OCI-LY7 (cell line): ENCODE measurements at regions not wholly inside any gene's neighbourhood (a gene's known extent, or its start where the extent isn't known, plus 50 kb on each side); places are given as distances from the start of the nearest gene placed in this dataset. TPM values are rescaled to one million over a fixed set of nuclear protein-coding genes. Genes with fewer than 3 reads are reported as not detected.

Source experiments
- BruUV-seq: library from RNA; stranded (reverse); fragments of 400-500 nt; replicated peaks from 2 replicates; lab custom pipeline; 2021; lab: Mats Ljungman, UMichigan
- CTCF ChIA-PET: fragments of 300-600 bp; sonication (Branson Sonifier 250); formaldehyde crosslinking; loops from one replicate; lab custom pipeline; 2022; ENCODE audit warnings: antibody characterized with exemption; ENCODE audit not compliant: unreplicated experiment; lab: Charles Lee
- POLR2A ChIA-PET: fragments of 300-600 bp; sonication (Branson Sonifier 250); formaldehyde crosslinking; loops from one replicate; lab custom pipeline; 2022; ENCODE audit warnings: antibody characterized with exemption; lab: Charles Lee
- DNase-seq: peaks from one replicate; pipeline ENCODE4 v3.0.0-alpha.2; 2015; ENCODE audit warnings: low spot score
- H2AFZ ChIP-seq: fragments of 200-600 bp; sonication (generic), shearing (Covaris generic); 2 replicates; pipeline ENCODE4 v1.6.1; 2014; ENCODE audit warnings: mild to moderate bottlenecking, antibody characterized with exemption, low read length, moderate library complexity
- H3K27ac ChIP-seq: fragments of 200-600 bp; sonication (generic); 2 replicates; pipeline ENCODE4 v1.5.1; 2014; ENCODE audit warnings: mixed run types, low read depth, mild to moderate bottlenecking, moderate library complexity, low read length, inconsistent platforms; ENCODE audit not compliant: poor library complexity, severe bottlenecking
- H3K36me3 ChIP-seq: fragments of 200-600 bp; sonication (generic); 2 replicates; pipeline ENCODE4 v1.6.1; 2014; ENCODE audit warnings: mild to moderate bottlenecking, antibody characterized with exemption, low read length, moderate library complexity, mixed read lengths; ENCODE audit not compliant: insufficient read depth
- H3K4me1 ChIP-seq: fragments of 200-600 bp; sonication (generic); 2 replicates; pipeline ENCODE4 v1.5.1; 2014; ENCODE audit warnings: mild to moderate bottlenecking, low read length; ENCODE audit not compliant: insufficient read depth, poor library complexity, severe bottlenecking
- H3K4me2 ChIP-seq: fragments of 200-600 bp; sonication (generic); 2 replicates; pipeline ENCODE4 v1.6.1; 2014; ENCODE audit warnings: mild to moderate bottlenecking, low read length
- H3K4me3 ChIP-seq: fragments of 200-600 bp; sonication (generic); 2 replicates; pipeline ENCODE4 v1.5.1; 2014; ENCODE audit warnings: mild to moderate bottlenecking, low read depth, low read length; ENCODE audit not compliant: poor library complexity, severe bottlenecking
- H3K79me2 ChIP-seq: fragments of 200-600 bp; sonication (generic); 2 replicates; pipeline ENCODE4 v1.6.1; 2016; ENCODE audit warnings: low read depth, mild to moderate bottlenecking, low read length, moderate library complexity, mixed read lengths; ENCODE audit not compliant: insufficient read depth
- H3K9me2 ChIP-seq: fragments of 200-600 bp; sonication (generic); 2 replicates; pipeline ENCODE4 v1.6.1; 2016; ENCODE audit warnings: mild to moderate bottlenecking, low read length, mixed read lengths; ENCODE audit not compliant: insufficient read depth
- H3K9me3 ChIP-seq: fragments of 200-600 bp; sonication (generic); 2 replicates; pipeline ENCODE4 v1.6.1; 2014; ENCODE audit warnings: mild to moderate bottlenecking, mixed run types, low read length, mixed read lengths
- H4K20me1 ChIP-seq: fragments of 200-600 bp; sonication (generic); 2 replicates; pipeline ENCODE4 v1.6.1; 2014; ENCODE audit warnings: mild to moderate bottlenecking, antibody characterized with exemption, low read length, moderate library complexity, mixed read lengths; ENCODE audit not compliant: insufficient read depth
- CTCF ChIP-seq: fragments of 200-600 bp; sonication (generic); conservative IDR thresholded peaks from 2 replicates; pipeline ENCODE4 v1.5.1; 2014; ENCODE audit warnings: mild to moderate bottlenecking, antibody characterized with exemption, low read length, moderate library complexity, mixed read lengths
- EZH2phosphoT487 ChIP-seq: fragments of 200-600 bp; sonication (generic); IDR thresholded peaks from 2 replicates; pipeline ENCODE4 v1.6.1; 2018; ENCODE audit warnings: low read depth, borderline replicate concordance, mild to moderate bottlenecking, mixed run types, antibody characterized with exemption, low read length, moderate library complexity, mixed read lengths
- intact Hi-C: fragments of 100-400 bp; cut with micrococcal nuclease; formaldehyde crosslinking; loops from one replicate; pipeline ENCODE4 v1.10.0; 2022; ENCODE audit not compliant: unreplicated experiment
- small RNA-seq: library from RNA; depleted of rRNA; stranded (forward); fragments of <200 nt; gene quantifications from one replicate; pipeline ENCODE3, GENCODE V24; 2014

GRCh38 chr5:121797681-121798518 lies 53.8 kb upstream of the FTMT start:
- TF ChIP-seq EZH2phosphoT487 (no peak), CTCF (no peak)
- Histone ChIP-seq H3K4me2 (no peak overlapping the region), H4K20me1 (no peaks in the 10 kb centered on the region), H3K4me3 (no peak overlapping the region), H2AFZ (no peak overlapping the region), H3K36me3 (no peaks in the 10 kb centered on the region), H3K4me1 (no peaks in the 10 kb centered on the region), H3K27ac (no peak overlapping the region), H3K9me2 (no peaks in the 10 kb centered on the region), H3K9me3 (no peaks in the 10 kb centered on the region), H3K79me2 (no peaks in the 10 kb centered on the region)
- ChIA-PET CTCF (no interaction called here), POLR2A (no interaction called here)
- BruUV-seq, result no TSS peak
- intact Hi-C loops, result no loop called here
- no peak for DNase-seq

Small RNA genes lying in the stretch of these regions (small RNA-seq; reads per million reads assigned to genes)
- gene AC010350.1, result not detected
